ENCODE measurements at regions not wholly inside any gene's neighbourhood (a gene's known extent, or its start where the extent isn't known, plus 50 kb on each side); places are given as distances from the start of the nearest gene placed in this dataset.

DNA sequence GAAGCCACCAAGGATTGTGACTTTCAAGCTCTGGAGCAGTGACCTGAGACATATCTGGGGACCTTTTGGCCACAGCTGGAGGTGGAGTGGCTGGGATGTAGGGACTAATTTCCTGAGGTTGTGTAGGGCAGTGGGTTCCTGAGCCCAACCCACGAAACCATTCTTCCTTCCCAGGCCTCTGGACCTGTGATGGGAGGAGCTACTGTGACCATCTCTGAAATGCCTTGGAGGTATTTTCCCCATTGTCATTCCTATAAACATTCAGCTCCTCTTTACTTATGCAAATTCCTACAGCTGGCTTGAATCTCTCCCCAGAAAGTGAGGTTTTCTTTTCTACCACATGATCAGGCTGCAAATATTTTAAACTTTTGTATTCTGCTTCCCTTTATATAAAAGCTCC, 172.6 kb downstream of the TUSC1 start:
- no peak for TF ChIP-seq CTCF (IDR thresholded peaks at IDR 0.05)
- no peak for TF ChIP-seq YY1 (IDR thresholded peaks at IDR 0.05; ENCODE audit: low read depth)
- TF ChIP-seq FOXM1 (IDR thresholded peaks at IDR 0.05; ENCODE audit: low read depth), result no peak
